HG02642 (cell line): ENCODE measurements at regions not wholly inside any gene's neighbourhood (a gene's known extent, or its start where the extent isn't known, plus 50 kb on each side); places are given as distances from the start of the nearest gene placed in this dataset.
"Not testable (repeated sequence)": the region's sequence is repeated elsewhere in the genome, so short reads cannot be mapped to it uniquely, and the experiment has no call there.

Experiments
- ATAC-seq: cut with Tn5 transposase; IDR thresholded peaks from one replicate; pipeline ENCODE4 v1.9.1; 2021; ENCODE audit warnings: mild to moderate bottlenecking; ENCODE audit not compliant: unreplicated experiment, poor library complexity

- no peak for ATAC-seq
These were observed 151.5 kb upstream of the PITX1 start for GRCh38 chr5:135185481-135186065.

- no peak for ATAC-seq
These were observed 150.6 kb upstream of the PITX1 start for GRCh38 chr5:135184646-135185045.

GRCh38 chr5:135183464-135183863 lies 149.4 kb upstream of the PITX1 start:
- no peak for ATAC-seq

- no peak for ATAC-seq
These were observed 148.6 kb upstream of the PITX1 start for GRCh38 chr5:135182675-135183074.

GRCh38 chr5:135181653-135182052 lies 147.6 kb upstream of the PITX1 start:
- no peak for ATAC-seq

GRCh38 chr5:135179308-135179980 lies 145.4 kb upstream of the PITX1 start:
- ATAC-seq, result no peak

GRCh38 chr5:135178476-135179155 lies 144.6 kb upstream of the PITX1 start:
- no peak for ATAC-seq

GRCh38 chr5:135177591-135177990 lies 143.6 kb upstream of the PITX1 start:
- no peak for ATAC-seq

GRCh38 chr5:135176991-135177390 lies 143.0 kb upstream of the PITX1 start:
- no peak for ATAC-seq

GRCh38 chr5:135174315-135175096 lies 140.5 kb upstream of the PITX1 start:
- no peak for ATAC-seq

- ATAC-seq, result no peak
These were observed 139.7 kb upstream of the PITX1 start for GRCh38 chr5:135173662-135174290.

GRCh38 chr5:135172718-135173117 lies 138.7 kb upstream of the PITX1 start:
- no peak for ATAC-seq

- no peak for ATAC-seq
These were observed 137.3 kb upstream of the PITX1 start for GRCh38 chr5:135171336-135171735.

GRCh38 chr5:135170500-135170899 lies 136.5 kb upstream of the PITX1 start:
- ATAC-seq, result no peak

GRCh38 chr5:135169753-135170152 lies 135.7 kb upstream of the PITX1 start:
- no peak for ATAC-seq

GRCh38 chr5:135167634-135168033 lies 133.6 kb upstream of the PITX1 start:
- no peak for ATAC-seq

- ATAC-seq, result not testable (repeated sequence)
These were observed 131.0 kb upstream of the PITX1 start for GRCh38 chr5:135164873-135165614.

GRCh38 chr5:135163964-135164363 lies 129.9 kb upstream of the PITX1 start:
- no peak for ATAC-seq

- no peak for ATAC-seq
These were observed 129.4 kb upstream of the PITX1 start for GRCh38 chr5:135163391-135163790.
